ENCODE measurements at regions not wholly inside any gene's neighbourhood (a gene's known extent, or its start where the extent isn't known, plus 50 kb on each side); places are given as distances from the start of the nearest gene placed in this dataset.

DNA sequence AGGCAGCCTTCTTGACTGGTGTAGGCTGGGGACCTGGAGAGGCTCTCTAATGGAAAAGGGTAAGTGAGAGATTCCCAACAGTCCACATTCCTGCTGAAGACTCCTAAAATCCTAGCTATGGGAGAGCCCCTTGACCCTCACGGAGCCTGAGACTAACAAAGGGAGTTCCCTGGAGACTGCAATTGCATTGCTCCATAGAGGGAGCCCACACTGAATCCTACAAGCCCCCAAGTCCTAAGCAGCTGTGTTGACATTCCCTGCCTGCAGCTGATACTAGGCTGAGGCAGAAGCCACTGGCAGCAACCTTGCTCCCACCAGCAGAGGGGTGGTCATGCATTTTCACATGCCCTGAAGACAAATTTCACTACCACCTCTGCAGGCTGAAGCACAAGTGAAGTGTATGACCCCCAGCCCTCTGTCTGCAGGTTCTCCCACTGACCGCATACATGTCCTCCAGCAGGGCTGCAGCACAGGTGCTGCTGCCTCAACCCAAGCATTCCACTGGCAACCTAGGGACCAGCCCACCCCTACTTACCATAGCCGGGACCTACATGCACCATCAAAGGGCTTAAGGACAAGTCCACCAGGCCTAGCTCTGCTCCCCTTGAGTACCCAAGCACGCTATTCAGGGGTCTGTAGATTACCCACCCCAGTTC, 130.3 kb upstream of the SLC13A1 start:
- no peaks in the 10 kb centered on the region for H3K36me3 ChIP-seq (ENCODE audit: insufficient read depth, low read length)
- H3K9me2 ChIP-seq (ENCODE audit: low read depth, low read length) = no peaks in the 10 kb centered on the region
- H3K9me3 ChIP-seq (ENCODE audit: low read length) = no peaks in the 10 kb centered on the region
- H3K4me1 ChIP-seq (ENCODE audit: insufficient read depth, low read length, severe bottlenecking) = no peaks in the 10 kb centered on the region
- no peaks in the 10 kb centered on the region for H3K27me3 ChIP-seq (ENCODE audit: insufficient read depth, low read length)
- no peak overlapping the region for H3K4me2 ChIP-seq (ENCODE audit: low read length)
- H3K27ac ChIP-seq (ENCODE audit: low read depth, low read length, poor library complexity, severe bottlenecking) = no peak overlapping the region
- no peaks in the 10 kb centered on the region for H3K79me2 ChIP-seq (ENCODE audit: insufficient read depth, low read length)
- H3F3A ChIP-seq (ENCODE audit: insufficient read depth, low read length) = no peaks in the 10 kb centered on the region
- no peak overlapping the region for H2AFZ ChIP-seq (ENCODE audit: low read length)
- TF ChIP-seq, protein P1, sequence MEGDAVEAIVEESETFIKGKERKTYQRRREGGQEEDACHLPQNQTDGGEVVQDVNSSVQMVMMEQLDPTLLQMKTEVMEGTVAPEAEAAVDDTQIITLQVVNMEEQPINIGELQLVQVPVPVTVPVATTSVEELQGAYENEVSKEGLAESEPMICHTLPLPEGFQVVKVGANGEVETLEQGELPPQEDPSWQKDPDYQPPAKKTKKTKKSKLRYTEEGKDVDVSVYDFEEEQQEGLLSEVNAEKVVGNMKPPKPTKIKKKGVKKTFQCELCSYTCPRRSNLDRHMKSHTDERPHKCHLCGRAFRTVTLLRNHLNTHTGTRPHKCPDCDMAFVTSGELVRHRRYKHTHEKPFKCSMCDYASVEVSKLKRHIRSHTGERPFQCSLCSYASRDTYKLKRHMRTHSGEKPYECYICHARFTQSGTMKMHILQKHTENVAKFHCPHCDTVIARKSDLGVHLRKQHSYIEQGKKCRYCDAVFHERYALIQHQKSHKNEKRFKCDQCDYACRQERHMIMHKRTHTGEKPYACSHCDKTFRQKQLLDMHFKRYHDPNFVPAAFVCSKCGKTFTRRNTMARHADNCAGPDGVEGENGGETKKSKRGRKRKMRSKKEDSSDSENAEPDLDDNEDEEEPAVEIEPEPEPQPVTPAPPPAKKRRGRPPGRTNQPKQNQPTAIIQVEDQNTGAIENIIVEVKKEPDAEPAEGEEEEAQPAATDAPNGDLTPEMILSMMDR (IDR thresholded peaks at IDR 0.05; ENCODE audit: low read length) = no peak
- TF ChIP-seq EZH2 (IDR thresholded peaks at IDR 0.05; ENCODE audit: borderline replicate concordance, low read length) = no peak
- H4K20me1 ChIP-seq (ENCODE audit: insufficient read depth, low read length) = no peaks in the 10 kb centered on the region
- no peak overlapping the region for H3K9ac ChIP-seq (ENCODE audit: low read length)
- H3K4me3 ChIP-seq (ENCODE audit: low read depth, low read length, poor library complexity, severe bottlenecking) = no peak overlapping the region

GRCh38 chr7:123327661-123328060, 127.9 kb upstream of the SLC13A1 start:
- Histone ChIP-seq H3K9me3 (ENCODE audit: low read length) (0 out of 2 replicates have a peak, but pooled peaks cover 3% of the 10 kb centered on the region), H3K79me2 (ENCODE audit: insufficient read depth, low read length) (no peaks in the 10 kb centered on the region), H3K4me2 (ENCODE audit: low read length) (no peak overlapping the region), H3K27me3 (ENCODE audit: insufficient read depth, low read length) (no peaks in the 10 kb centered on the region), H3K36me3 (ENCODE audit: insufficient read depth, low read length) (no peaks in the 10 kb centered on the region), H3K9me2 (ENCODE audit: low read depth, low read length) (no peaks in the 10 kb centered on the region), H3F3A (ENCODE audit: insufficient read depth, low read length) (no peaks in the 10 kb centered on the region), H4K20me1 (ENCODE audit: insufficient read depth, low read length) (no peaks in the 10 kb centered on the region), H3K9ac (ENCODE audit: low read length) (no peak overlapping the region), H3K4me3 (ENCODE audit: low read depth, low read length, poor library complexity, severe bottlenecking) (no peak overlapping the region), H2AFZ (ENCODE audit: low read length) (no peak overlapping the region), H3K4me1 (ENCODE audit: insufficient read depth, low read length, severe bottlenecking) (no peaks in the 10 kb centered on the region), H3K27ac (ENCODE audit: low read depth, low read length, poor library complexity, severe bottlenecking) (no peak overlapping the region)
- TF ChIP-seq EZH2 (IDR thresholded peaks at IDR 0.05; ENCODE audit: borderline replicate concordance, low read length) = no peak
- TF ChIP-seq, protein P1 (IDR thresholded peaks at IDR 0.05; ENCODE audit: low read length) = no peak

DNA sequence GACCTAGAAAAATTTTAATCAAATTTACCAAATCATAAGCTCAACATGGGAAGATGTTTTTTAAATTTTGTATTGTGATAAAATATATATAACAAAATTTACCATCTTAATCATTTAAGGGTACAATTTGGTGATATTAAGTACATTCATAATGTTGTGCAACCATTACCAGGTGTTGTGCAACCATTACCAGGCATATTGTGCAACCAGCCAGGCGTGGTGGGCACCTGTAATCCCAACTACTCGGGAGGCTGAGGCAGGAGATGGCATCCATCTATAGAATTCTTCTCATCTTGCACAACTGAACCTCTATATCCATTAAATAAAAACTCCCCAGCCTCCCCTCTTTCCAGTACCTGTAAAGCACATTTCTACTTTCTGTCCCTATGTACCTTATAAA, 124.5 kb upstream of the SLC13A1 start:
- Histone ChIP-seq H3K4me1 (ENCODE audit: insufficient read depth, low read length, severe bottlenecking) (no peaks in the 10 kb centered on the region), H2AFZ (ENCODE audit: low read length) (no peak overlapping the region), H3K9me3 (ENCODE audit: low read length) (0 out of 2 replicates have a peak, but pooled peaks cover 3% of the 10 kb centered on the region), H3K79me2 (ENCODE audit: insufficient read depth, low read length) (no peaks in the 10 kb centered on the region), H3F3A (ENCODE audit: insufficient read depth, low read length) (no peaks in the 10 kb centered on the region), H3K27ac (ENCODE audit: low read depth, low read length, poor library complexity, severe bottlenecking) (no peak overlapping the region), H3K27me3 (ENCODE audit: insufficient read depth, low read length) (no peaks in the 10 kb centered on the region), H3K4me3 (ENCODE audit: low read depth, low read length, poor library complexity, severe bottlenecking) (no peak overlapping the region), H3K9ac (ENCODE audit: low read length) (no peak overlapping the region), H3K9me2 (ENCODE audit: low read depth, low read length) (no peaks in the 10 kb centered on the region), H3K36me3 (ENCODE audit: insufficient read depth, low read length) (no peaks in the 10 kb centered on the region), H4K20me1 (ENCODE audit: insufficient read depth, low read length) (no peaks in the 10 kb centered on the region), H3K4me2 (ENCODE audit: low read length) (no peak overlapping the region)
- TF ChIP-seq, protein P1 (IDR thresholded peaks at IDR 0.05; ENCODE audit: low read length) = no peak
- TF ChIP-seq EZH2 (IDR thresholded peaks at IDR 0.05; ENCODE audit: borderline replicate concordance, low read length) = no peak

Measured in OCI-LY1 (cell line).